22Rv1 (cell line): ENCODE measurements at regions not wholly inside any gene's neighbourhood (a gene's known extent, or its start where the extent isn't known, plus 50 kb on each side); places are given as distances from the start of the nearest gene placed in this dataset.
"Not testable (repeated sequence)": the region's sequence is repeated elsewhere in the genome, so short reads cannot be mapped to it uniquely, and the experiment has no call there.

Source experiments
- H3K27ac ChIP-seq: fragments of 450-650 bp; 2 replicates; pipeline ENCODE4 v1.5.1; 2017
- CTCF ChIP-seq: fragments of 450-650 bp; IDR thresholded peaks from 2 replicates; pipeline ENCODE4 v1.5.1; 2017; ENCODE audit warnings: mild to moderate bottlenecking
- ZFX ChIP-seq: fragments of 450-650 bp; IDR thresholded peaks from 2 replicates; pipeline ENCODE4 v1.6.1; 2017; ENCODE audit warnings: antibody characterized with exemption, borderline replicate concordance

GRCh38 chr21:18549214-18549905, 145.8 kb upstream of the TMPRSS15 start:
- H3K27ac ChIP-seq: no peak overlapping the region
- TF ChIP-seq CTCF (no peak), ZFX (no peak)

GRCh38 chr21:18550361-18550760, 146.8 kb upstream of the TMPRSS15 start:
- no peak for TF ChIP-seq ZFX
- TF ChIP-seq CTCF: no peak
- H3K27ac ChIP-seq: no peak overlapping the region

GRCh38 chr21:18553786-18554185, 150.2 kb upstream of the TMPRSS15 start:
- H3K27ac ChIP-seq: no peak overlapping the region
- TF ChIP-seq ZFX (no peak), CTCF (no peak)

- TF ChIP-seq CTCF: peak; percentile 48
- H3K27ac ChIP-seq: not testable (repeated sequence)
Observed at GRCh38 chr21:18567770-18568169, 164.2 kb upstream of the TMPRSS15 start.

GRCh38 chr21:18588001-18588662, 184.5 kb upstream of the TMPRSS15 start:
- H3K27ac ChIP-seq: no peak overlapping the region
- no peak for TF ChIP-seq ZFX
- TF ChIP-seq CTCF: no peak

- no peak for TF ChIP-seq CTCF
- TF ChIP-seq ZFX: no peak
- H3K27ac ChIP-seq: no peak overlapping the region
Observed at GRCh38 chr21:18601146-18601545, 197.6 kb upstream of the TMPRSS15 start.

- no peak for TF ChIP-seq CTCF
- TF ChIP-seq ZFX: no peak
- no peak overlapping the region for H3K27ac ChIP-seq
Observed at GRCh38 chr21:18602711-18603110, 199.1 kb upstream of the TMPRSS15 start.
